ENCODE measurements at regions not wholly inside any gene's neighbourhood (a gene's known extent, or its start where the extent isn't known, plus 50 kb on each side); places are given as distances from the start of the nearest gene placed in this dataset.

DNA sequence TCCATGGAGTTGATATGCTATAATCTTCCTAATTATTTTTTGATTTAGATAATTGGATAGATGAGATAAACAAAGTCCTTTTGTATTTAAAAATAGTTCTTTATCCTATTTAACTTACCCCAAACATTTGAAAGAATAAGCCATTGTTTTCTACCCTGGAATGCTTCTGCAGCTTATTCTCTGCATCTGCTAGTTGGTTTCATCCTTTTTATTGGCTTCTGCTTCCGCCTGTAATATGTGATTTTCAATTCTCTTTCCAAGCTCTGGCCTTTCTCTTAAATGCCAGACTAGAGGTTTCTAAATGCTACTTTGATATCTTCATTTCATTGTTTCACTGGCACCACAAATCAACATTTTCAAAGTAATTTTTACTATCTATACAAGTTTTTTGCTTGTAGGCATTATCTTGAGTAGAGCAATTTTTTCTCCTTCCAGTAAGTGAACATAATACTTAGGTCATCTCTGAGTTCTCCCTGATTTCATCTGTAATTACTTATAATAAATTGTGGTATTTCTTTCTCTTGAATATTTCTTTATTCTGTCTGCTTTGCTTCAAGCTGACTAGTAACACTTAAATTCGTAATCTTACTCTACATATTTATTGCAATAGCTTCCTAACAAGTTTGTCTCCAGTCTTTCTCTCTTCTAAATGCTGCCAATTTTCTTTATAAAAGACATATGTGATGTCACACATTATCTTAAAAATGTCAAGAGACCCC is 958.4 kb downstream of the SLC6A15 start:
- no peaks in the 10 kb centered on the region for H3K4me1 ChIP-seq
- no peaks in the 10 kb centered on the region for H3K27me3 ChIP-seq
- H3K27ac ChIP-seq = no peak overlapping the region
- ATAC-seq (ENCODE audit: low FRiP score in 2 of 2) = no peak
- H3K9me3 ChIP-seq = no peaks in the 10 kb centered on the region
- WGBS, 2 donors = 66 to 71% methylated on average over 2 of the region's 2 CpGs
- no peaks in the 10 kb centered on the region for H3K36me3 ChIP-seq
- no peak overlapping the region for H3K4me3 ChIP-seq
- TF ChIP-seq POLR2AphosphoS5 (IDR thresholded peaks at IDR 0.05) (no peak), POLR2A (IDR thresholded peaks at IDR 0.05) (no peak), EP300 (IDR thresholded peaks at IDR 0.05) (no peak)
- TF ChIP-seq, protein P1, sequence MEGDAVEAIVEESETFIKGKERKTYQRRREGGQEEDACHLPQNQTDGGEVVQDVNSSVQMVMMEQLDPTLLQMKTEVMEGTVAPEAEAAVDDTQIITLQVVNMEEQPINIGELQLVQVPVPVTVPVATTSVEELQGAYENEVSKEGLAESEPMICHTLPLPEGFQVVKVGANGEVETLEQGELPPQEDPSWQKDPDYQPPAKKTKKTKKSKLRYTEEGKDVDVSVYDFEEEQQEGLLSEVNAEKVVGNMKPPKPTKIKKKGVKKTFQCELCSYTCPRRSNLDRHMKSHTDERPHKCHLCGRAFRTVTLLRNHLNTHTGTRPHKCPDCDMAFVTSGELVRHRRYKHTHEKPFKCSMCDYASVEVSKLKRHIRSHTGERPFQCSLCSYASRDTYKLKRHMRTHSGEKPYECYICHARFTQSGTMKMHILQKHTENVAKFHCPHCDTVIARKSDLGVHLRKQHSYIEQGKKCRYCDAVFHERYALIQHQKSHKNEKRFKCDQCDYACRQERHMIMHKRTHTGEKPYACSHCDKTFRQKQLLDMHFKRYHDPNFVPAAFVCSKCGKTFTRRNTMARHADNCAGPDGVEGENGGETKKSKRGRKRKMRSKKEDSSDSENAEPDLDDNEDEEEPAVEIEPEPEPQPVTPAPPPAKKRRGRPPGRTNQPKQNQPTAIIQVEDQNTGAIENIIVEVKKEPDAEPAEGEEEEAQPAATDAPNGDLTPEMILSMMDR (IDR thresholded peaks at IDR 0.05) = no peak
- DNase-seq = no peak

DNA sequence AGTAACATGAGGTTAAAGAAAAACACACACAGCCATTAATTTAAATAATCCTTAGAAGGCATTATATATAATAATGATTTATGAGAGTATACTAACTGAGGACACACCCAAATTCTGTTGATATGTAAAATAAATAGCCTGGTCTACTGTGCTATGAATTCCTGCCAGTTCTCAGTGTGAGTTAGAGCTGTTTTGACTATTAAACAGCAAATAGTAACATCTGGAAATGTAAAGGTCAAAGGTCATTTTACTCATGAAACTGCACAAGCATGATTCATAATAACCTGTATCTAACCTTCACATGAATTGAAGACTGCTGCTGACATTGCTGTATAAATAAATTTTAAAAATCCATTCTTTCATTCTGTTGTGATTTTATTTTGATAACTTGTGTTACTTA is 966.7 kb downstream of the SLC6A15 start:
- no peaks in the 10 kb centered on the region for H3K9me3 ChIP-seq
- ATAC-seq (ENCODE audit: low FRiP score in 2 of 2) (no peak), DNase-seq (no peak)
- TF ChIP-seq, protein P1 (IDR thresholded peaks at IDR 0.05) = no peak
- TF ChIP-seq POLR2AphosphoS5 (IDR thresholded peaks at IDR 0.05) (no peak), POLR2A (IDR thresholded peaks at IDR 0.05) (no peak)
- no peak overlapping the region for H3K4me3 ChIP-seq
- no peaks in the 10 kb centered on the region for H3K4me1 ChIP-seq
- H3K27me3 ChIP-seq = no peaks in the 10 kb centered on the region
- H3K36me3 ChIP-seq = no peaks in the 10 kb centered on the region
- H3K27ac ChIP-seq = no peak overlapping the region

DNA sequence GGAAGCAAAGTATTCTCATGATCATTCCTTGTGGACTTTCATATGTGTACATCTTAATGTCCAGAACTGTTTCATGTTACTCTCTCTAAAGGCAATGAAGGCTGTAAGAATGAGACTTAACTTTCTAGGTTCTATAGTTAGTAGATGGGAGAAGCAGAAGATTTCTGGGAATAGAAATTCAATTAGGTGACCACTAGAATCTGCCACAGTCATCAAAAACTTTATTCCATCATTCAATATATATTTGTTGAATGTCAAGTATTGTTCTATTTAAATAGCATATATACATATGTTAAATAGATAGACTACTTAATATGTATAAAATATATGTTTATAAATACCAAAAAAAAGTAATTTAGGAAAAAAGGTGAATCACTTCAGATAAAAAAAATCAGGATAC is 972.9 kb downstream of the SLC6A15 start:
- H3K27ac ChIP-seq = no peak overlapping the region
- ATAC-seq (ENCODE audit: low FRiP score in 2 of 2) (no peak), DNase-seq (no peak)
- no peaks in the 10 kb centered on the region for H3K9me3 ChIP-seq
- H3K4me3 ChIP-seq = no peak overlapping the region
- no peaks in the 10 kb centered on the region for H3K36me3 ChIP-seq
- TF ChIP-seq EP300 (IDR thresholded peaks at IDR 0.05) (no peak), POLR2A (IDR thresholded peaks at IDR 0.05) (no peak), POLR2AphosphoS5 (IDR thresholded peaks at IDR 0.05) (no peak)
- TF ChIP-seq, protein P1 (IDR thresholded peaks at IDR 0.05) = no peak
- H3K27me3 ChIP-seq = no peaks in the 10 kb centered on the region
- H3K4me1 ChIP-seq = no peaks in the 10 kb centered on the region

DNA sequence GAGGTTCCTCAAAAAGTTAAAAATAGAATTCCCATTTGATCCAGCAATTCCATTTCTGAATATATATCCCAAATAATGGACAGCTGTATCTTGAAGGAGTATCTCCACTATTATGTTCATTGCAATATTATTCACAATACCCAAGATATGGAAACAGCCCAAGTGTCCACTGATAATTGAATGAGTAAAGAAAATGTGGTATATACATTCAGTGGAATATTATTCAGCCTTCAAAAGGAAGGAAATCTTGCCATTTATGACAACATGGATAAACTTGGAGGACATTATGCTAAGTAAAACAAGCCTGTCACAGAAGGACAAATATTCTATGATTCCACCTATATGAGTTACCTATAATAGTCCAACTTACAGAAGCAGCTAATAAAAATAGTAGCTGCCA is 979.0 kb downstream of the SLC6A15 start:
- TF ChIP-seq, protein P1 (IDR thresholded peaks at IDR 0.05) = no peak
- TF ChIP-seq POLR2AphosphoS5 (IDR thresholded peaks at IDR 0.05) (no peak), POLR2A (IDR thresholded peaks at IDR 0.05) (no peak), EP300 (IDR thresholded peaks at IDR 0.05) (no peak)
- DNase-seq = no peak
- Histone ChIP-seq H3K27ac (no peak overlapping the region), H3K27me3 (no peaks in the 10 kb centered on the region), H3K4me1 (no peaks in the 10 kb centered on the region), H3K36me3 (no peaks in the 10 kb centered on the region), H3K9me3 (no peaks in the 10 kb centered on the region), H3K4me3 (no peak overlapping the region)
- ATAC-seq (ENCODE audit: low FRiP score in 2 of 2) = no peak

DNA sequence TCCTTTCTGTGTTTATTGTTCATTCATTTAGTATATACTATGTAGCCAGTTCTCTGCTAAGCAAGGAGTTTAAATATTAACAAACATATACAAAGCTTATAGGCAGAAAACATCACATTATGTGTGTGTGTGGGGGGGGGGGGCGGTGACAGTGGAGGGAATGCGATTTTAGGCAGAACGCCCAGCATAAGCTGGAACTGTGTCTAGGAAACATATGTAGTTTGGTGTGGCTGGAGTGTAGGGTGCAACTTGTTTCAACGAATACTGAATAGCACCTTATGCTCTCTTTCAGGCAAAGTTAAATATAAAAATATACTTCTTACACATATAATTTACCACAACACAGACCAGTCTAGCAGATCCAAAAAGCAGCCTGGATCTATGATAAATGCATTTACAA is 980.6 kb downstream of the SLC6A15 start:
- no peaks in the 10 kb centered on the region for H3K36me3 ChIP-seq
- ATAC-seq (ENCODE audit: low FRiP score in 2 of 2) (no peak), DNase-seq (no peak)
- no peak overlapping the region for H3K27ac ChIP-seq
- no peaks in the 10 kb centered on the region for H3K9me3 ChIP-seq
- TF ChIP-seq EP300 (IDR thresholded peaks at IDR 0.05) (no peak), POLR2AphosphoS5 (IDR thresholded peaks at IDR 0.05) (no peak), POLR2A (IDR thresholded peaks at IDR 0.05) (no peak)
- TF ChIP-seq, protein P1 (IDR thresholded peaks at IDR 0.05) = no peak
- no peaks in the 10 kb centered on the region for H3K27me3 ChIP-seq
- H3K4me3 ChIP-seq = no peak overlapping the region
- H3K4me1 ChIP-seq = no peaks in the 10 kb centered on the region
- WGBS, 2 donors = 71 to 76% methylated on average over 4 of the region's 4 CpGs

All from upper lobe of left lung (tissue), 6 donors.